Colonic mucosa (tissue), 4 donors: ENCODE measurements at regions not wholly inside any gene's neighbourhood (a gene's known extent, or its start where the extent isn't known, plus 50 kb on each side); places are given as distances from the start of the nearest gene placed in this dataset.

Experiments
- DNase-seq: peaks from one replicate; pipeline ENCODE4 v3.0.0-alpha.2; 2020
- H3K27ac ChIP-seq: fragments of 200-600 bp; one replicate; pipeline ENCODE4 v1.8.0; 2021
- H3K27me3 ChIP-seq: fragments of 200-600 bp; one replicate; pipeline ENCODE4 v1.8.0; 2021
- H3K36me3 ChIP-seq: fragments of 200-600 bp; one replicate; pipeline ENCODE4 v1.8.0; 2021
- H3K4me1 ChIP-seq: fragments of 200-600 bp; one replicate; pipeline ENCODE4 v1.8.0; 2021; ENCODE audit warnings: mild to moderate bottlenecking
- H3K4me3 ChIP-seq: fragments of 200-600 bp; one replicate; pipeline ENCODE4 v1.8.0; 2021
- H3K9ac ChIP-seq, 2 donors: one replicate each; pipeline ENCODE4 v1.7.0; 2013; ENCODE audit warnings: control low read depth in 2 of 2, low read depth in 2 of 2, low read length in 2 of 2
- H3K9me3 ChIP-seq: fragments of 200-600 bp; one replicate; pipeline ENCODE4 v1.8.0; 2021
- CTCF ChIP-seq: fragments of 200-600 bp; IDR thresholded peaks from one replicate; pipeline ENCODE4 v1.8.0; 2022; ENCODE audit warnings: antibody characterized with exemption, mild to moderate bottlenecking
- intact Hi-C: fragments of 100-400 bp; cut with DNase I; formaldehyde crosslinking; loops from one replicate; pipeline ENCODE4 v1.14.1; 2022
- donor health status: healthy.
- donor health status: DM: no; HTN: no; CAD: no.
- donor health status: DM: no; HTN: no; CAD: no.

- no peaks in the 10 kb centered on the region for H3K36me3 ChIP-seq
- no peak overlapping the region for H3K27ac ChIP-seq
- no peak overlapping the region for H3K9ac ChIP-seq
- no peak for TF ChIP-seq CTCF
- H3K4me3 ChIP-seq = no peak overlapping the region
- H3K27me3 ChIP-seq = no peaks in the 10 kb centered on the region
- H3K9me3 ChIP-seq = no peaks in the 10 kb centered on the region
- no peak for DNase-seq
- H3K4me1 ChIP-seq = no peaks in the 10 kb centered on the region
- intact Hi-C loops = no loop called here
These were observed 115.0 kb upstream of the SLC25A13 start for GRCh38 chr7:96436880-96437279.

- Histone ChIP-seq H3K27me3 (no peaks in the 10 kb centered on the region), H3K9me3 (no peaks in the 10 kb centered on the region), H3K4me1 (no peaks in the 10 kb centered on the region), H3K4me3 (no peak overlapping the region), H3K36me3 (no peaks in the 10 kb centered on the region), H3K27ac (no peak overlapping the region), H3K9ac (no peak overlapping the region)
- TF ChIP-seq CTCF = no peak
- intact Hi-C loops = no loop called here
- DNase-seq = no peak
These were observed 108.5 kb upstream of the SLC25A13 start for GRCh38 chr7:96430356-96430755.

- Histone ChIP-seq H3K9ac (no peak overlapping the region), H3K4me1 (no peaks in the 10 kb centered on the region), H3K4me3 (no peak overlapping the region), H3K27me3 (no peaks in the 10 kb centered on the region), H3K27ac (no peak overlapping the region), H3K36me3 (no peaks in the 10 kb centered on the region), H3K9me3 (no peaks in the 10 kb centered on the region)
- no peak for DNase-seq
- TF ChIP-seq CTCF = no peak
- intact Hi-C loops = no loop called here
These were observed 105.2 kb upstream of the SLC25A13 start for GRCh38 chr7:96427143-96427542.

GRCh38 chr7:96426685-96427084, 104.8 kb upstream of the SLC25A13 start:
- intact Hi-C loops = no loop called here
- DNase-seq = no peak
- Histone ChIP-seq H3K9ac (no peak overlapping the region), H3K4me1 (no peaks in the 10 kb centered on the region), H3K27me3 (no peaks in the 10 kb centered on the region), H3K36me3 (no peaks in the 10 kb centered on the region), H3K4me3 (no peak overlapping the region), H3K27ac (no peak overlapping the region), H3K9me3 (no peaks in the 10 kb centered on the region)
- TF ChIP-seq CTCF = no peak

GRCh38 chr7:96426027-96426426, 104.1 kb upstream of the SLC25A13 start:
- Histone ChIP-seq H3K27ac (no peak overlapping the region), H3K9me3 (no peaks in the 10 kb centered on the region), H3K36me3 (no peaks in the 10 kb centered on the region), H3K27me3 (no peaks in the 10 kb centered on the region), H3K4me1 (no peaks in the 10 kb centered on the region), H3K4me3 (no peak overlapping the region), H3K9ac (no peak overlapping the region)
- TF ChIP-seq CTCF = no peak
- DNase-seq = no peak
- intact Hi-C loops = no loop called here

- Histone ChIP-seq H3K4me1 (no peaks in the 10 kb centered on the region), H3K27ac (no peak overlapping the region), H3K36me3 (no peaks in the 10 kb centered on the region), H3K27me3 (no peaks in the 10 kb centered on the region), H3K9me3 (no peaks in the 10 kb centered on the region), H3K4me3 (no peak overlapping the region), H3K9ac (no peak overlapping the region)
- DNase-seq = no peak
- intact Hi-C loops = no loop called here
- no peak for TF ChIP-seq CTCF
These were observed 102.5 kb upstream of the SLC25A13 start for GRCh38 chr7:96424411-96424810.
